GM23338 (cell line): ENCODE measurements at regions not wholly inside any gene's neighbourhood (a gene's known extent, or its start where the extent isn't known, plus 50 kb on each side); places are given as distances from the start of the nearest gene placed in this dataset.

ENCODE experiments used
- ATAC-seq: fragments of 200-7000 bp; cut with Tn5 transposase; 3 replicates; pipeline ENCODE4 v1.9.1; 2020
- DNase-seq: peaks from one replicate; pipeline ENCODE4 v3.0.0-alpha.2; 2015; ENCODE audit warnings: low spot score
- H2AFZ ChIP-seq: fragments of 200-600 bp; sonication (generic); 2 replicates; pipeline ENCODE4 v1.8.0; 2016; ENCODE audit warnings: antibody characterized with exemption, mild to moderate bottlenecking, moderate library complexity
- H3F3A ChIP-seq: fragments of 200-600 bp; sonication (generic); replicated peaks from 2 replicates; pipeline ENCODE4 v1.8.0; 2017; ENCODE audit warnings: antibody characterized with exemption, mixed run types, low read depth
- H3K27ac ChIP-seq: fragments of 200-600 bp; sonication (generic); 2 replicates; pipeline ENCODE4 v1.6.1; 2016; ENCODE audit warnings: low read depth
- H3K27me3 ChIP-seq: fragments of 200-600 bp; sonication (generic); 2 replicates; pipeline ENCODE4 v1.8.0; 2016; ENCODE audit warnings: mild to moderate bottlenecking, mixed run types, moderate library complexity; ENCODE audit not compliant: insufficient read depth
- H3K36me3 ChIP-seq: fragments of 200-600 bp; sonication (generic); 2 replicates; pipeline ENCODE4 v1.8.0; 2016; ENCODE audit warnings: mild to moderate bottlenecking; ENCODE audit not compliant: insufficient read depth
- H3K4me1 ChIP-seq: fragments of 200-600 bp; sonication (generic); 2 replicates; pipeline ENCODE4 v1.8.0; 2016; ENCODE audit warnings: mild to moderate bottlenecking, moderate library complexity; ENCODE audit not compliant: insufficient read depth
- H3K4me2 ChIP-seq: fragments of 200-600 bp; sonication (generic); 2 replicates; pipeline ENCODE4 v1.7.1; 2017; ENCODE audit warnings: mixed run types
- H3K4me3 ChIP-seq: fragments of 200-600 bp; sonication (generic); 2 replicates; pipeline ENCODE4 v1.6.1; 2016; ENCODE audit warnings: mixed run types
- H3K79me2 ChIP-seq: fragments of 200-600 bp; sonication (generic); replicated peaks from 2 replicates; pipeline ENCODE4 v1.8.0; 2017; ENCODE audit warnings: mild to moderate bottlenecking; ENCODE audit not compliant: insufficient read depth
- H3K9me2 ChIP-seq: fragments of 200-600 bp; sonication (generic); 2 replicates; pipeline ENCODE4 v1.8.0; 2017; ENCODE audit not compliant: insufficient read depth
- H4K20me1 ChIP-seq: fragments of 200-600 bp; sonication (generic); replicated peaks from 2 replicates; pipeline ENCODE4 v1.8.0; 2017; ENCODE audit warnings: mild to moderate bottlenecking; ENCODE audit not compliant: insufficient read depth
- H3K27ac Mint-ChIP-seq: 2 replicates; pipeline ENCODE4 v1.8.0; 2020; ENCODE audit warnings: inconsistent platforms, mild to moderate bottlenecking, moderate library complexity, mixed read lengths
- H3K27me3 Mint-ChIP-seq: 3 replicates; pipeline ENCODE4 v1.8.0; 2022; ENCODE audit warnings: low read depth, mild to moderate bottlenecking, moderate library complexity, mixed read lengths, inconsistent platforms; ENCODE audit not compliant: insufficient read depth, poor library complexity
- H3K36me3 Mint-ChIP-seq: 3 replicates; pipeline ENCODE4 v1.8.0; 2021; ENCODE audit warnings: low read depth, mild to moderate bottlenecking, inconsistent platforms, moderate library complexity, mixed read lengths
- H3K4me1 Mint-ChIP-seq: 3 replicates; pipeline ENCODE4 v1.8.0; 2020; ENCODE audit warnings: mild to moderate bottlenecking, inconsistent platforms, mixed read lengths
- H3K4me3 Mint-ChIP-seq: 3 replicates; pipeline ENCODE4 v1.8.0; 2021; ENCODE audit warnings: moderate library complexity, mild to moderate bottlenecking, inconsistent platforms, mixed read lengths
- H3K9me3 Mint-ChIP-seq: 3 replicates; pipeline ENCODE4 v1.8.0; 2020; ENCODE audit warnings: moderate library complexity, mild to moderate bottlenecking, inconsistent platforms, mixed read lengths
- ETS1 ChIP-seq: IDR thresholded peaks from 2 replicates; pipeline ENCODE4 v1.6.1; 2016; ENCODE audit warnings: antibody characterized with exemption
- POLR2AphosphoS5 ChIP-seq: IDR thresholded peaks from 2 replicates; pipeline ENCODE4 v1.6.1; 2016; ENCODE audit warnings: antibody characterized with exemption, low read depth
- REST ChIP-seq: IDR thresholded peaks from one replicate; pipeline ENCODE4 v1.6.1; 2018; ENCODE audit warnings: antibody characterized with exemption; ENCODE audit not compliant: unreplicated experiment
- STAT1 ChIP-seq: IDR thresholded peaks from one replicate; pipeline ENCODE4 v1.6.1; 2016; ENCODE audit warnings: antibody characterized with exemption; ENCODE audit not compliant: unreplicated experiment
- ZNF331 ChIP-seq: fragments of 250-450 bp; sonication (Bioruptor Pico); IDR thresholded peaks from 2 replicates; pipeline ENCODE4 v1.5.0; 2020; ENCODE audit warnings: low read depth, mild to moderate bottlenecking, moderate library complexity
- ZNF462 ChIP-seq: fragments of 250-450 bp; sonication (Bioruptor Pico); IDR thresholded peaks from 2 replicates; pipeline ENCODE4 v1.5.0; 2020; ENCODE audit warnings: mild to moderate bottlenecking, moderate library complexity

- Histone ChIP-seq H3K27me3 (peaks cover 53% of the 10 kb centered on the region), H3K27ac (no peak overlapping the region), H3K9me2 (0 out of 2 replicates have a peak, but pooled peaks cover 3% of the 10 kb centered on the region), H3F3A (no peaks in the 10 kb centered on the region), H2AFZ (no peak overlapping the region), H4K20me1 (no peaks in the 10 kb centered on the region), H3K4me1 (peaks cover 10% of the 10 kb centered on the region), H3K4me2 (no peak overlapping the region), H3K79me2 (no peaks in the 10 kb centered on the region), H3K36me3 (no peaks in the 10 kb centered on the region), H3K4me3 (no peak overlapping the region)
- Mint-ChIP-seq H3K27me3 (peaks cover 20% of the 10 kb centered on the region), H3K4me1 (peaks cover 17% of the 10 kb centered on the region), H3K4me3 (no peak overlapping the region), H3K9me3 (no peaks in the 10 kb centered on the region; the same call in 2 of the 3 replicates), H3K36me3 (no peaks in the 10 kb centered on the region; the same call in 2 of the 3 replicates), H3K27ac (no peak overlapping the region)
- DNase-seq (no peak), ATAC-seq (no peak)
- TF ChIP-seq REST (no peak), ZNF462 (CRISPR knock-in tag) (no peak), POLR2AphosphoS5 (no peak), ETS1 (no peak), STAT1 (no peak), ZNF331 (CRISPR knock-in tag) (no peak)
These were observed 116.5 kb upstream of the SERTAD2 start for GRCh38 chr2:64770137-64770780.
